ENCODE measurements at regions not wholly inside any gene's neighbourhood (a gene's known extent, or its start where the extent isn't known, plus 50 kb on each side); places are given as distances from the start of the nearest gene placed in this dataset.

DNA sequence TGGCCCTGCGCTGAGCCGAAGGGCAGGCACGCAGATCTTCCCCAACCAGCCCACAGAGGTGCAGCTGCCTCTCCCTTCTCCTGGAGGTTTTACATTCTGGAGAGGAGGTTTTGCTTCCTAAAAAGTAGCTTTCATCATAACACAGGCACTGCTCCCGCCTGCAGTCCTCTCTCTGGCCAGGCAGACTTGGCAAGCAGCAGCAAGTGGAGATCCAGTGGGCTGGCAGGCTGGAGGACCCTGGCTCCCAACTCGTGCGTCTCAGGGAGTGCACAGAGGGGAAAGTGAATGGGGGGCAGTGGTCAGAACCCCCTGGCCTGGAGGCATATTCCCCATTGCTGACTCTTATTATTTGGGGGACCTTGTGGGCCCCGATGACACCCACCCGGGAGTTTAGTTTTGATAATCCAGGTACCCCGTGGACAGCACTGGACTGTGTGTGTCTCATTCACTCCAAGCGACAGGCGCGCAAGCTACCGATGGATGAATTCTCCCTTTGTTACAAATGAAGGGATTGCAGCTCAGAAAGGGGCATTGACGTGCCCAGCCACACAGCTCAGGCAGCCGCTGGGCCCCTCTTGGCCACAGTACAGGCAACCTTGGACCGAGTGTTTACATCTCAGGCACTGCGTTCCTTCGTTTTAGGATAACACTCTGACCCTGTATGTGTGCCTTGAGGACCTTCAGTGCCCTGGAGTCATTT, 1223.9 kb downstream of the BRD1 start:
- Histone ChIP-seq H3K27me3 (ENCODE audit: control insufficient read depth, insufficient read depth, low read length) (no peaks in the 10 kb centered on the region), H3K27ac (ENCODE audit: insufficient read depth, low read length, poor library complexity, severe bottlenecking) (no peak overlapping the region), H3K4me1 (ENCODE audit: control insufficient read depth, insufficient read depth, low read length, poor library complexity, severe bottlenecking) (no peaks in the 10 kb centered on the region), H3K36me3 (ENCODE audit: control insufficient read depth, insufficient read depth, low read length) (no peaks in the 10 kb centered on the region), H3K9me3 (ENCODE audit: control insufficient read depth in 2 of 2, low read length in 2 of 2) (no peaks in the 10 kb centered on the region), H3K4me3 (ENCODE audit: low read depth, low read length) (no peak overlapping the region)
- H3K27me3 Mint-ChIP-seq, result no peaks in the 10 kb centered on the region
- peaks cover 5% of the 10 kb centered on the region for H3K36me3 Mint-ChIP-seq
- no peak overlapping the region for H3K27ac Mint-ChIP-seq
- ATAC-seq (ENCODE audit: low read depth in 2 of 2) (no peak), DNase-seq (no peak)
- H3K9me3 Mint-ChIP-seq, result peaks cover 0 to 11% (median 5%) of the 10 kb centered on the region in 7 donors
- no peak overlapping the region for H3K4me3 Mint-ChIP-seq
- no peaks in the 10 kb centered on the region for H3K4me1 Mint-ChIP-seq

DNA sequence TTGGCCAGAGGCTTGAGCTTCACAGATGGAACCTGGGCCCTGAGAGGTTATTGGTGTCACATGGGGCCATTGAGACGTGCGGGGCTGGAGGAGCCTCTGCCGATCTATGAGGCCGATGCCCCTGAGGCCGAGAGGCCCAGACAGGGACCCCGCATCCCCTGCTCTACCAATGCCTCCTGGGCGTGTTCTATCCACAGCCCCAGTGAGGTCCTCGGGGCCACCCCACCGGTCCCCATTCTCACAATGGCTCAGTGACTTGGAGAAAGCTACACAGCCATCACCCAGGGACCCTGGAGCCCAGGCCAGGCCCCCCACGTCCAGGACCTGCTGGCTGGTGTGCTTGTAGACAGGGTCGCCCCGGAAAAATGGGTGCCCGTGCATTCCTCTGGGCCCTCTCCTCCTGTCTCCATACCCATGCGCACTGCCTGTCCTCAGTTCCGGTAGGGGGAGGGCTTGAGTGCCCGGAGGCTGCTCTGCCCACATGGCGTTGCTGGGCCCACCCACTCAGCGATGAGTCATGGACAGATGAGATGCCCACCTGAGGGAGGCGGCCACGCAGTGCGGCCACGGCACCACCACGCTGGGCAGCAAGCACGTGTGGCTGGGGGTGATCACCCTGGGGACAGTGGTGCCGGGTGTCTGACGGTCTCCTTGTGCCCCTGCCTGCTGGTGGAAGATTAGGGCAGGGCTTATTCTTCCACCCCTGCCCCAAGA, 1224.7 kb downstream of the BRD1 start:
- no peaks in the 10 kb centered on the region for H3K27me3 Mint-ChIP-seq
- no peaks in the 10 kb centered on the region for H3K36me3 ChIP-seq (ENCODE audit: control insufficient read depth, insufficient read depth, low read length)
- no peak for DNase-seq
- no peaks in the 10 kb centered on the region for H3K27me3 ChIP-seq (ENCODE audit: control insufficient read depth, insufficient read depth, low read length)
- H3K4me3 Mint-ChIP-seq, result no peak overlapping the region
- H3K9me3 ChIP-seq (ENCODE audit: control insufficient read depth in 2 of 2, low read length in 2 of 2), result peaks cover 0 to 5% of the 10 kb centered on the region in 2 experiments
- no peaks in the 10 kb centered on the region for H3K4me1 ChIP-seq (ENCODE audit: control insufficient read depth, insufficient read depth, low read length, poor library complexity, severe bottlenecking)
- no peak for ATAC-seq (ENCODE audit: low read depth in 2 of 2)
- H3K36me3 Mint-ChIP-seq, result peaks cover 5% of the 10 kb centered on the region
- H3K4me1 Mint-ChIP-seq, result no peaks in the 10 kb centered on the region
- H3K27ac Mint-ChIP-seq, result no peak overlapping the region
- H3K9me3 Mint-ChIP-seq, result peaks cover 0 to 10% (median 3%) of the 10 kb centered on the region in 7 donors
- H3K4me3 ChIP-seq (ENCODE audit: low read depth, low read length), result no peak overlapping the region
- H3K27ac ChIP-seq (ENCODE audit: insufficient read depth, low read length, poor library complexity, severe bottlenecking), result no peak overlapping the region

DNA sequence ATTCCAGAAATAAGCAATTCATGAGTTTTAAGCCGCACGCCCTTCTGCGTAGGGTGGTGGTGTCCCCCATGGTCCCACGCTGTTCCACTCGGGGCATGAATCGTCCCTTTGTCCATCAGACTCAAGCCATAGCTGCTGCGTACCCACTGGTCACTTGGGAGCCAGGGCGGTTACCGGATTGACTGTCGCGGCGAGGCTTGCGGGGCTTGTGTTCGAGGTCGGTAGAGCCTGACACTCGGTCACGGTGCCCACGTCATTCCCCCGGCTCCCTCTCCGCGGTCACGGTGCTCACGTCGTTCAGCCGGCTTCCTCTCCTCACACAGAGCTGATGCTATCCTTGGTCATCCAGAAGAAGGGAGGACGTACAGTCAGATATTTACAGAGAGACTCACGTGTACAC, 1227.0 kb downstream of the BRD1 start:
- Mint-ChIP-seq H3K27me3 (no peaks in the 10 kb centered on the region), H3K36me3 (peaks cover 5% of the 10 kb centered on the region), H3K27ac (no peak overlapping the region), H3K9me3 (peaks cover 0 to 10% (median 3%) of the 10 kb centered on the region in 7 donors), H3K4me1 (no peaks in the 10 kb centered on the region), H3K4me3 (no peak overlapping the region)
- Histone ChIP-seq H3K27me3 (ENCODE audit: control insufficient read depth, insufficient read depth, low read length) (no peaks in the 10 kb centered on the region), H3K4me3 (ENCODE audit: low read depth, low read length) (no peak overlapping the region), H3K27ac (ENCODE audit: insufficient read depth, low read length, poor library complexity, severe bottlenecking) (no peak overlapping the region), H3K4me1 (ENCODE audit: control insufficient read depth, insufficient read depth, low read length, poor library complexity, severe bottlenecking) (no peaks in the 10 kb centered on the region), H3K9me3 (ENCODE audit: control insufficient read depth in 2 of 2, low read length in 2 of 2) (peaks cover 0 to 5% of the 10 kb centered on the region in 2 experiments), H3K36me3 (ENCODE audit: control insufficient read depth, insufficient read depth, low read length) (no peaks in the 10 kb centered on the region)
- no peak for ATAC-seq (ENCODE audit: low read depth in 2 of 2)
- no peak for DNase-seq

DNA sequence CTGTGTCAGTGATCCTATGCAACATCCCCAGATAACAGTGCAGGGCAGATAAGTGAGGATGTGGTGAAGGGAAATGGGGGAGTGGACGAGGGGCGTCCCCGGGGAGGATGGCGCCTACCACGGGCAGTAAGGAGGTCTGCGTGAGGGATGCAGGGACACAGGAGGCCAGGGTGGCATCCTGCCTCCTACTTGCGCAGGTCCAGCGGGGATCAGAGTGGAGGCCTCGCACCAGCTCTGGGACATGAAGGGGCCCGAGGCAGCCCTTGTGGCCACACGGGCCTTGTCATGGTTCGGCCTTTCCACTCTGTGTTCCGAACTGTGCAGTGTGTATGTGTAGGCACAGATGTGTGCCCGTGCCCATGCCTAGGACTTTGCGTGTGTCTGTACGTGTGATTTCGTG, 1227.5 kb downstream of the BRD1 start:
- Mint-ChIP-seq H3K4me3 (no peak overlapping the region), H3K27ac (no peak overlapping the region), H3K36me3 (peaks cover 5% of the 10 kb centered on the region), H3K9me3 (peaks cover 0 to 9% (median 3%) of the 10 kb centered on the region in 7 donors), H3K4me1 (no peaks in the 10 kb centered on the region), H3K27me3 (no peaks in the 10 kb centered on the region)
- no peak for ATAC-seq (ENCODE audit: low read depth in 2 of 2)
- Histone ChIP-seq H3K36me3 (ENCODE audit: control insufficient read depth, insufficient read depth, low read length) (no peaks in the 10 kb centered on the region), H3K27ac (ENCODE audit: insufficient read depth, low read length, poor library complexity, severe bottlenecking) (no peak overlapping the region), H3K27me3 (ENCODE audit: control insufficient read depth, insufficient read depth, low read length) (no peaks in the 10 kb centered on the region), H3K4me3 (ENCODE audit: low read depth, low read length) (no peak overlapping the region), H3K9me3 (ENCODE audit: control insufficient read depth in 2 of 2, low read length in 2 of 2) (peaks cover 0 to 5% of the 10 kb centered on the region in 2 experiments), H3K4me1 (ENCODE audit: control insufficient read depth, insufficient read depth, low read length, poor library complexity, severe bottlenecking) (no peaks in the 10 kb centered on the region)
- no peak for DNase-seq

DNA sequence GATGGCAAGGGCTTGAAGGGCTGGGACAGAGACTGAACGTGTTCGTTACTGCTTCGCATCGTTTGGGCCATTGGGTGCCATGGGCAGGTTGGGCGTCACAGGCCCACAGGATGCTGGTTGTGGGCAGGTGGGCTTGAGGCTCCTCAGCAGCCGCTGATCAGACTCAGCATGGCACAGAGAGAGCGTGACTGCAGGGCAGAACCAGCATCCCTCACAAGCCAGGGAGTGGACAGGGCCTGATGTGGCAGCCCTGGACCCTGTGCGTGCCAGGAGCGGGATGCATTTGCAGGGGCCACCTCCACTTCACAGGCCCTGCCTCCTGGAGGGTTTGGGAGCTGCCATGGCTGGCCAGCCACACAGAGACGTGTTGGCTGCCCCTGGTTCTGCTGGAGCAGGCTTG, 1228.3 kb downstream of the BRD1 start:
- H3K27ac Mint-ChIP-seq, result no peak overlapping the region

DNA sequence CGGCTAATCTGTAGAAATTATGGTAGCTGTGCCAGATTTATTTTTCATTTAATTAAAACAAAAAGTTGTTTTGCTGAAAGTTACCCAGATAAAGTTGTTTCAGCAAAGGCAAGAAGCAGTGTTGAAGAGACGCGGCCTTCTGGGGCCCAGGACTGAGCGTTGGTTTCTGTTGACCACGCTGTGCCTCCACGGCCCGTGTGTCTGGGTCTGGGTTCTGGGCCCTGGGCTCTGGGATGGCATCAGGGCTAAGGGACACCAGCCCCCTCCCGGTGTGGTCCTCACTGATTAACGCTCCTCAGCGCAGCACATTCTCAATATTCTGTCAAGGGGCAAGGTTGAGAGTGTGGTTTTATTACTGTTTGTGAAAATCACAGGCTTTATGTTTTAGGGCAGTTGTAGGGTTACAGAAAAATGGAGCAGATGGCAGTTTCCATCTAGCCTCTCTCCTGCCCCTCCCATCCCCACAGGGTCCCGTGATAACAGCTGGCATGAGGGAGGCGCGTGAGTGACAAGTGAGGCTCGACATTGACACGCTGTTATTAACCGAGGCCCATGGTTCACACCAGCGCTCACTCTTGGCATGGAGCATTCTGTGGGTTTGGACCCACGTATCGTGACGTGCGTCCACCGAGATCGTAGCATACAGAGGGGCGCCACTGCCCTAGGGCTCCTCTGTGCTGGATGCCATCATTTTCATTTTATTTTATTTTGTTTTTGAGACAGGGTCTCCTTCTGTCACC, 1231.4 kb downstream of the BRD1 start:
- Mint-ChIP-seq H3K4me1 (no peaks in the 10 kb centered on the region), H3K4me3 (no peak overlapping the region), H3K36me3 (no peaks in the 10 kb centered on the region), H3K9me3 (peaks cover 0 to 3% (median 0%) of the 10 kb centered on the region in 7 donors), H3K27ac (no peak overlapping the region), H3K27me3 (no peaks in the 10 kb centered on the region)
- ATAC-seq (ENCODE audit: low read depth in 2 of 2), result no peak
- Histone ChIP-seq H3K36me3 (ENCODE audit: control insufficient read depth, insufficient read depth, low read length) (no peaks in the 10 kb centered on the region), H3K27ac (ENCODE audit: insufficient read depth, low read length, poor library complexity, severe bottlenecking) (no peak overlapping the region), H3K4me1 (ENCODE audit: control insufficient read depth, insufficient read depth, low read length, poor library complexity, severe bottlenecking) (no peaks in the 10 kb centered on the region), H3K27me3 (ENCODE audit: control insufficient read depth, insufficient read depth, low read length) (no peaks in the 10 kb centered on the region), H3K9me3 (ENCODE audit: control insufficient read depth in 2 of 2, low read length in 2 of 2) (peaks cover 0 to 5% of the 10 kb centered on the region in 2 experiments), H3K4me3 (ENCODE audit: low read depth, low read length) (no peak overlapping the region)
- DNase-seq, result no peak

More for the DNA sequence above, 1228.3 kb downstream of the BRD1 start:
- H3K27ac ChIP-seq (ENCODE audit: insufficient read depth, low read length, poor library complexity, severe bottlenecking), result no peak overlapping the region
- no peaks in the 10 kb centered on the region for H3K4me1 ChIP-seq (ENCODE audit: control insufficient read depth, insufficient read depth, low read length, poor library complexity, severe bottlenecking)
- ATAC-seq (ENCODE audit: low read depth in 2 of 2), result no peak
- Mint-ChIP-seq H3K4me3 (no peak overlapping the region), H3K9me3 (peaks cover 0 to 3% (median 0%) of the 10 kb centered on the region in 7 donors), H3K36me3 (no peaks in the 10 kb centered on the region), H3K4me1 (no peaks in the 10 kb centered on the region), H3K27me3 (no peaks in the 10 kb centered on the region)
- H3K27me3 ChIP-seq (ENCODE audit: control insufficient read depth, insufficient read depth, low read length), result no peaks in the 10 kb centered on the region
- H3K4me3 ChIP-seq (ENCODE audit: low read depth, low read length), result no peak overlapping the region
- peaks cover 0 to 5% of the 10 kb centered on the region in 2 experiments for H3K9me3 ChIP-seq (ENCODE audit: control insufficient read depth in 2 of 2, low read length in 2 of 2)
- no peaks in the 10 kb centered on the region for H3K36me3 ChIP-seq (ENCODE audit: control insufficient read depth, insufficient read depth, low read length)
- DNase-seq, result no peak

DNA sequence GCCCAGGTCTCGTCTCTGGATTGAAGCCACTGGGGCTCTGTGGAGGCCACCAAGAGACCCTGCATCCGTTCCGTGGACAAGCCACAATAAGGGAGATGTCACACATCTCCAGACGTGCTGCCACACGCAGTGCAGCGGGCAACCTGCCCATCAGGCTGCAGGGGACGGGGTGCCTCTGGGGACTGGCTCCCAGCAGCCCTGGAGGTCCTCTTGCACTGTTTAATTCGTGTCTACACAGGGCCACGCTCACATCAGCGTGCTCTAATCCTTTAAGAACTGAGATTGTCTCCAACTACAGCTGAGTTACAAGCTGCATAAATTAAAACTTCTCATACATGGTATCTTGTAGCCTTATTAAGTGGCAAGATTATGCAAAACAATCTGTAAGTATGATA, 1232.2 kb downstream of the BRD1 start:
- Histone ChIP-seq H3K27me3 (ENCODE audit: control insufficient read depth, insufficient read depth, low read length) (no peaks in the 10 kb centered on the region), H3K4me1 (ENCODE audit: control insufficient read depth, insufficient read depth, low read length, poor library complexity, severe bottlenecking) (no peaks in the 10 kb centered on the region), H3K4me3 (ENCODE audit: low read depth, low read length) (no peak overlapping the region), H3K36me3 (ENCODE audit: control insufficient read depth, insufficient read depth, low read length) (no peaks in the 10 kb centered on the region), H3K27ac (ENCODE audit: insufficient read depth, low read length, poor library complexity, severe bottlenecking) (no peak overlapping the region), H3K9me3 (ENCODE audit: control insufficient read depth in 2 of 2, low read length in 2 of 2) (peaks cover 0 to 5% of the 10 kb centered on the region in 2 experiments)
- ATAC-seq (ENCODE audit: low read depth in 2 of 2) (no peak), DNase-seq (no peak)
- Mint-ChIP-seq H3K9me3 (peaks cover 0 to 3% (median 0%) of the 10 kb centered on the region in 7 donors), H3K4me3 (no peak overlapping the region), H3K36me3 (no peaks in the 10 kb centered on the region), H3K27ac (no peak overlapping the region), H3K4me1 (no peaks in the 10 kb centered on the region), H3K27me3 (no peaks in the 10 kb centered on the region)
